ENCODE measurements at regions not wholly inside any gene's neighbourhood (a gene's known extent, or its start where the extent isn't known, plus 50 kb on each side); places are given as distances from the start of the nearest gene placed in this dataset.

DNA sequence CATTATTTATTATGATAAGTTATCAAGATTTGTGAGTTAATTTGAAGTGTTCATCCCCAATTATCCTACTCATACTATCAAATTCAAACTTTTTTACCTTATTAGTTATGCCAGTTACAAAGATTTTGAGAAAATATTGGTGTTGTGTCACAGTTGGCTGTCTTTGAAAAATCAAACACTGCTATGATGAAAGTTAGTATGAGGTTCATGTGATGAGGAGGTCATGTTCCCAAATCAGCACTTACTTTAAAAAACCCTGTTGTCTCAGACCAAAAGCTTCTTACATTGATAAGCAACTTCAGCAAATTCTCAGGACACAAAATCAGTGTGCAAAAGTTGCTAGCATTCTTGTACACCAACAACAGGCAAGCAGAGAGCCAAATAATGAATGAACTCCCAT is 68.1 kb downstream of the TTC6 start:
- Histone ChIP-seq H3K36me3 (ENCODE audit: control insufficient read depth, insufficient read depth, low read length) (no peaks in the 10 kb centered on the region), H3K27me3 (ENCODE audit: control insufficient read depth, insufficient read depth, low read length) (no peaks in the 10 kb centered on the region), H3K4me3 (ENCODE audit: low read depth in 2 of 2, low read length in 2 of 2) (no peak overlapping the region), H3K9me3 (ENCODE audit: control insufficient read depth, insufficient read depth, low read depth, low read length) (no peaks in the 10 kb centered on the region), H3K4me1 (ENCODE audit: control insufficient read depth, insufficient read depth, low read length) (no peaks in the 10 kb centered on the region), H3K27ac (ENCODE audit: low read length) (no peak overlapping the region)
- no peak for ATAC-seq
- POLR2A ChIA-PET, result no interaction called here
- BruUV-seq (replicated peaks), result no TSS peak
- in situ Hi-C loops (cut with HindIII; ENCODE audit: low pct_unique_long_range_greater_than_20kb, low sequenced_read_pairs) (no loop called here), intact Hi-C loops (cut with micrococcal nuclease; ENCODE audit: unreplicated experiment) (no loop called here)
- TF ChIP-seq TCF7L2 (IDR thresholded peaks at IDR 0.05; ENCODE audit: low read depth, low read length), result no peak
- no peak for TF ChIP-seq SIN3A (IDR thresholded peaks at IDR 0.05; ENCODE audit: borderline replicate concordance, insufficient read depth, low read depth, low read length)
- TF ChIP-seq, protein P1, sequence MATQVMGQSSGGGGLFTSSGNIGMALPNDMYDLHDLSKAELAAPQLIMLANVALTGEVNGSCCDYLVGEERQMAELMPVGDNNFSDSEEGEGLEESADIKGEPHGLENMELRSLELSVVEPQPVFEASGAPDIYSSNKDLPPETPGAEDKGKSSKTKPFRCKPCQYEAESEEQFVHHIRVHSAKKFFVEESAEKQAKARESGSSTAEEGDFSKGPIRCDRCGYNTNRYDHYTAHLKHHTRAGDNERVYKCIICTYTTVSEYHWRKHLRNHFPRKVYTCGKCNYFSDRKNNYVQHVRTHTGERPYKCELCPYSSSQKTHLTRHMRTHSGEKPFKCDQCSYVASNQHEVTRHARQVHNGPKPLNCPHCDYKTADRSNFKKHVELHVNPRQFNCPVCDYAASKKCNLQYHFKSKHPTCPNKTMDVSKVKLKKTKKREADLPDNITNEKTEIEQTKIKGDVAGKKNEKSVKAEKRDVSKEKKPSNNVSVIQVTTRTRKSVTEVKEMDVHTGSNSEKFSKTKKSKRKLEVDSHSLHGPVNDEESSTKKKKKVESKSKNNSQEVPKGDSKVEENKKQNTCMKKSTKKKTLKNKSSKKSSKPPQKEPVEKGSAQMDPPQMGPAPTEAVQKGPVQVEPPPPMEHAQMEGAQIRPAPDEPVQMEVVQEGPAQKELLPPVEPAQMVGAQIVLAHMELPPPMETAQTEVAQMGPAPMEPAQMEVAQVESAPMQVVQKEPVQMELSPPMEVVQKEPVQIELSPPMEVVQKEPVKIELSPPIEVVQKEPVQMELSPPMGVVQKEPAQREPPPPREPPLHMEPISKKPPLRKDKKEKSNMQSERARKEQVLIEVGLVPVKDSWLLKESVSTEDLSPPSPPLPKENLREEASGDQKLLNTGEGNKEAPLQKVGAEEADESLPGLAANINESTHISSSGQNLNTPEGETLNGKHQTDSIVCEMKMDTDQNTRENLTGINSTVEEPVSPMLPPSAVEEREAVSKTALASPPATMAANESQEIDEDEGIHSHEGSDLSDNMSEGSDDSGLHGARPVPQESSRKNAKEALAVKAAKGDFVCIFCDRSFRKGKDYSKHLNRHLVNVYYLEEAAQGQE (IDR thresholded peaks at IDR 0.05; ENCODE audit: insufficient read depth in 1 of 2, low read depth in 2 of 2, low read length in 1 of 2), result no peak
- TF ChIP-seq POLR2AphosphoS5 (IDR thresholded peaks at IDR 0.05; ENCODE audit: low read depth, low read length), result no peak
- TF ChIP-seq, protein P2, sequence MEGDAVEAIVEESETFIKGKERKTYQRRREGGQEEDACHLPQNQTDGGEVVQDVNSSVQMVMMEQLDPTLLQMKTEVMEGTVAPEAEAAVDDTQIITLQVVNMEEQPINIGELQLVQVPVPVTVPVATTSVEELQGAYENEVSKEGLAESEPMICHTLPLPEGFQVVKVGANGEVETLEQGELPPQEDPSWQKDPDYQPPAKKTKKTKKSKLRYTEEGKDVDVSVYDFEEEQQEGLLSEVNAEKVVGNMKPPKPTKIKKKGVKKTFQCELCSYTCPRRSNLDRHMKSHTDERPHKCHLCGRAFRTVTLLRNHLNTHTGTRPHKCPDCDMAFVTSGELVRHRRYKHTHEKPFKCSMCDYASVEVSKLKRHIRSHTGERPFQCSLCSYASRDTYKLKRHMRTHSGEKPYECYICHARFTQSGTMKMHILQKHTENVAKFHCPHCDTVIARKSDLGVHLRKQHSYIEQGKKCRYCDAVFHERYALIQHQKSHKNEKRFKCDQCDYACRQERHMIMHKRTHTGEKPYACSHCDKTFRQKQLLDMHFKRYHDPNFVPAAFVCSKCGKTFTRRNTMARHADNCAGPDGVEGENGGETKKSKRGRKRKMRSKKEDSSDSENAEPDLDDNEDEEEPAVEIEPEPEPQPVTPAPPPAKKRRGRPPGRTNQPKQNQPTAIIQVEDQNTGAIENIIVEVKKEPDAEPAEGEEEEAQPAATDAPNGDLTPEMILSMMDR (IDR thresholded peaks at IDR 0.05), result no peak
- CTCF ChIA-PET, result no interaction called here
- DNase-seq (ENCODE audit: low read depth, low spot score), result no peak

DNA sequence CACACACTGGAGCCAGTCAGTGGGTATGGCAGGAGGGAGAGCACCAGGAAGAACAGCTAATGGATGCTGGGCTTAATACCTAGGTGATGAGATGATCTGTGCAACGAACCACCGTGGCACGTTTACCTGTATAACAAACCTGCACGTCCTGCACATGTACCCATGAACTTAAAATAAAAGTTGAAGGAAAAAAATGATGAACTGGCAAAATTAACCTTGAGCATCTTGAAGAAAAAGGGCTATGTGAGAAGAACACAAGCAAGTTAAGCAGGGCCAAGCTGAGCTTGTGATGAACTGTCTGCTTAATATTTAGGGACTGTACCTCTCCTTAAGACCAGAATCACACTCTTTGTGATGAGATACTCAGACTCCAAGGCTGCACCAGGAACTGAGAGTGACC is 70.0 kb downstream of the TTC6 start:
- no peaks in the 10 kb centered on the region for H3K36me3 ChIP-seq (ENCODE audit: control insufficient read depth, insufficient read depth, low read length)
- intact Hi-C loops (cut with micrococcal nuclease; ENCODE audit: unreplicated experiment), result no loop called here
- H3K4me1 ChIP-seq (ENCODE audit: control insufficient read depth, insufficient read depth, low read length), result no peaks in the 10 kb centered on the region
- H3K9me3 ChIP-seq (ENCODE audit: control insufficient read depth, insufficient read depth, low read depth, low read length), result no peaks in the 10 kb centered on the region
- POLR2A ChIA-PET, result no interaction called here
- BruUV-seq (replicated peaks), result no TSS peak
- ATAC-seq (no peak), DNase-seq (ENCODE audit: low read depth, low spot score) (no peak)
- TF ChIP-seq SIN3A (IDR thresholded peaks at IDR 0.05; ENCODE audit: borderline replicate concordance, insufficient read depth, low read depth, low read length), result no peak
- TF ChIP-seq, protein P1 (IDR thresholded peaks at IDR 0.05; ENCODE audit: insufficient read depth in 1 of 2, low read depth in 2 of 2, low read length in 1 of 2), result no peak
- TF ChIP-seq, protein P2 (IDR thresholded peaks at IDR 0.05), result no peak
- no peak for TF ChIP-seq TCF7L2 (IDR thresholded peaks at IDR 0.05; ENCODE audit: low read depth, low read length)
- TF ChIP-seq POLR2AphosphoS5 (IDR thresholded peaks at IDR 0.05; ENCODE audit: low read depth, low read length), result no peak
- CTCF ChIA-PET, result no interaction called here
- no peaks in the 10 kb centered on the region for H3K27me3 ChIP-seq (ENCODE audit: control insufficient read depth, insufficient read depth, low read length)
- in situ Hi-C loops (cut with HindIII; ENCODE audit: low pct_unique_long_range_greater_than_20kb, low sequenced_read_pairs), result no loop called here
- H3K27ac ChIP-seq (ENCODE audit: low read length), result no peak overlapping the region
- H3K4me3 ChIP-seq (ENCODE audit: low read depth in 2 of 2, low read length in 2 of 2), result no peak overlapping the region
